OCI-LY1 (cell line): ENCODE measurements at regions not wholly inside any gene's neighbourhood (a gene's known extent, or its start where the extent isn't known, plus 50 kb on each side); places are given as distances from the start of the nearest gene placed in this dataset.

Experiments used
- H2AFZ ChIP-seq: fragments of 200-600 bp; sonication (generic), shearing (Covaris generic); 2 replicates; pipeline ENCODE4 v1.6.0; 2014; ENCODE audit warnings: antibody characterized with exemption, mild to moderate bottlenecking, low read length
- H3F3A ChIP-seq: fragments of 200-600 bp; sonication (generic), shearing (Covaris generic); 2 replicates; pipeline ENCODE4 v1.6.0; 2014; ENCODE audit warnings: mild to moderate bottlenecking, antibody characterized with exemption, low read length, moderate library complexity; ENCODE audit not compliant: insufficient read depth
- H3K27ac ChIP-seq: fragments of 200-600 bp; sonication (generic); 2 replicates; pipeline ENCODE4 v1.5.1; 2014; ENCODE audit warnings: low read length, mixed run types, mild to moderate bottlenecking, low read depth; ENCODE audit not compliant: poor library complexity, severe bottlenecking
- H3K27me3 ChIP-seq: fragments of 200-600 bp; sonication (generic); 2 replicates; pipeline ENCODE4 v1.6.0; 2014; ENCODE audit warnings: antibody characterized with exemption, mild to moderate bottlenecking, low read length, moderate library complexity; ENCODE audit not compliant: insufficient read depth
- H3K36me3 ChIP-seq: fragments of 200-600 bp; sonication (generic); 2 replicates; pipeline ENCODE4 v1.6.1; 2014; ENCODE audit warnings: mild to moderate bottlenecking, antibody characterized with exemption, low read length, moderate library complexity, mixed read lengths; ENCODE audit not compliant: insufficient read depth
- H3K4me1 ChIP-seq: fragments of 200-600 bp; sonication (generic); 2 replicates; pipeline ENCODE4 v1.5.1; 2014; ENCODE audit warnings: mild to moderate bottlenecking, low read length, moderate library complexity; ENCODE audit not compliant: insufficient read depth, severe bottlenecking
- H3K4me2 ChIP-seq: fragments of 200-600 bp; sonication (generic), shearing (Covaris generic); 2 replicates; pipeline ENCODE4 v1.6.1; 2014; ENCODE audit warnings: low read length
- H3K4me3 ChIP-seq: fragments of 200-600 bp; sonication (generic); 2 replicates; pipeline ENCODE4 v1.5.1; 2014; ENCODE audit warnings: low read length, low read depth, mild to moderate bottlenecking, mixed read lengths; ENCODE audit not compliant: poor library complexity, severe bottlenecking
- H3K79me2 ChIP-seq: fragments of 200-600 bp; shearing (Covaris generic); 2 replicates; pipeline ENCODE4 v1.6.1; 2016; ENCODE audit warnings: mixed run types, low read length, mixed read lengths; ENCODE audit not compliant: insufficient read depth
- H3K9ac ChIP-seq: fragments of 200-600 bp; sonication (generic), shearing (Covaris generic); 2 replicates; pipeline ENCODE4 v1.6.1; 2014; ENCODE audit warnings: mild to moderate bottlenecking, low read length, mixed read lengths
- H3K9me2 ChIP-seq: fragments of 200-600 bp; sonication (generic), shearing (Covaris generic); 2 replicates; pipeline ENCODE4 v1.6.1; 2014; ENCODE audit warnings: low read depth, mild to moderate bottlenecking, low read length, mixed read lengths
- H3K9me3 ChIP-seq: fragments of 200-600 bp; shearing (Covaris generic); 2 replicates; pipeline ENCODE4 v1.6.1; 2014; ENCODE audit warnings: low read length, mixed read lengths
- H4K20me1 ChIP-seq: fragments of 200-600 bp; sonication (generic), shearing (Covaris generic); 2 replicates; pipeline ENCODE4 v1.6.0; 2016; ENCODE audit warnings: mild to moderate bottlenecking, low read length; ENCODE audit not compliant: insufficient read depth
- CTCF ChIP-seq: fragments of 200-600 bp; sonication (generic), shearing (Covaris generic); IDR thresholded peaks from 2 replicates; pipeline ENCODE4 v1.5.1; 2017; ENCODE audit warnings: mild to moderate bottlenecking, antibody characterized with exemption, low read length, moderate library complexity, mixed read lengths
- EZH2 ChIP-seq: fragments of 200-600 bp; sonication (generic), shearing (Covaris generic); IDR thresholded peaks from 2 replicates; pipeline ENCODE4 v1.8.0; 2017; ENCODE audit warnings: borderline replicate concordance, mixed run types, mild to moderate bottlenecking, antibody characterized with exemption, low read length, moderate library complexity, mixed read lengths

GRCh38 chr11:11173316-11174025 lies 179.6 kb downstream of the CSNK2A3 start:
- H3K4me3 ChIP-seq = no peak overlapping the region

GRCh38 chr11:11171854-11172253 lies 181.2 kb downstream of the CSNK2A3 start:
- H3K9me2 ChIP-seq = no peaks in the 10 kb centered on the region
- H3F3A ChIP-seq = no peaks in the 10 kb centered on the region
- peaks cover 3% of the 10 kb centered on the region; the same call in 1 of the 2 replicates for H3K27me3 ChIP-seq
- H3K4me2 ChIP-seq = no peak overlapping the region
- H3K79me2 ChIP-seq = no peaks in the 10 kb centered on the region
- H3K27ac ChIP-seq = no peak overlapping the region
- H3K4me3 ChIP-seq = no peak overlapping the region
- TF ChIP-seq EZH2 = no peak
- TF ChIP-seq CTCF = no peak
- no peaks in the 10 kb centered on the region for H3K36me3 ChIP-seq
- no peak overlapping the region for H2AFZ ChIP-seq
- no peaks in the 10 kb centered on the region for H3K9me3 ChIP-seq
- H3K9ac ChIP-seq = no peak overlapping the region
- no peaks in the 10 kb centered on the region for H4K20me1 ChIP-seq
- no peaks in the 10 kb centered on the region for H3K4me1 ChIP-seq

More at GRCh38 chr11:11173316-11174025, 179.6 kb downstream of the CSNK2A3 start:
- Histone ChIP-seq H3K4me1 (no peaks in the 10 kb centered on the region), H3K4me2 (no peak overlapping the region), H3K36me3 (no peaks in the 10 kb centered on the region), H3K9ac (no peak overlapping the region), H3K27me3 (peaks cover 3% of the 10 kb centered on the region; the same call in 1 of the 2 replicates), H3K9me3 (no peaks in the 10 kb centered on the region), H3K79me2 (no peaks in the 10 kb centered on the region), H2AFZ (no peak overlapping the region), H3K27ac (no peak overlapping the region), H3F3A (no peaks in the 10 kb centered on the region), H4K20me1 (no peaks in the 10 kb centered on the region), H3K9me2 (no peaks in the 10 kb centered on the region)
- no peak for TF ChIP-seq EZH2

- no peaks in the 10 kb centered on the region for H3F3A ChIP-seq
Observed at GRCh38 chr11:11171285-11171684, 181.8 kb downstream of the CSNK2A3 start.

More at GRCh38 chr11:11171285-11171684, 181.8 kb downstream of the CSNK2A3 start:
- no peak overlapping the region for H3K27ac ChIP-seq
- TF ChIP-seq CTCF (no peak), EZH2 (no peak)
- H3K36me3 ChIP-seq = no peaks in the 10 kb centered on the region
- no peaks in the 10 kb centered on the region for H3K4me1 ChIP-seq
- H3K4me2 ChIP-seq = no peak overlapping the region
- H3K9ac ChIP-seq = no peak overlapping the region
- no peaks in the 10 kb centered on the region for H3K9me3 ChIP-seq
- H3K9me2 ChIP-seq = no peaks in the 10 kb centered on the region; the same call in 1 of the 2 replicates
- H2AFZ ChIP-seq = no peak overlapping the region
- H3K79me2 ChIP-seq = no peaks in the 10 kb centered on the region
- no peak overlapping the region for H3K4me3 ChIP-seq
- H4K20me1 ChIP-seq = no peaks in the 10 kb centered on the region
- peaks cover 3% of the 10 kb centered on the region; the same call in 1 of the 2 replicates for H3K27me3 ChIP-seq
